DND-41 (cell line): ENCODE measurements at regions not wholly inside any gene's neighbourhood (a gene's known extent, or its start where the extent isn't known, plus 50 kb on each side); places are given as distances from the start of the nearest gene placed in this dataset.

Experiments
- ATAC-seq: fragments of 200-7000 bp; cut with Tn5 transposase; 3 replicates; pipeline ENCODE4 v1.9.1; 2021; ENCODE audit warnings: low read depth; ENCODE audit not compliant: insufficient read depth
- DNase-seq: peaks from one replicate; pipeline ENCODE4 v3.0.0-alpha.2; 2020
- H2AFZ ChIP-seq: 2 replicates; pipeline ENCODE4 v1.6.0; 2012; ENCODE audit warnings: low read depth, low read length
- H3K27ac ChIP-seq: 2 replicates; pipeline ENCODE4 v1.5.1; 2012; ENCODE audit warnings: low read length, inconsistent platforms
- H3K27me3 ChIP-seq: fragments of 200-600 bp; sonication (generic); 2 replicates; pipeline ENCODE4 v1.6.0; 2012; ENCODE audit warnings: low read length, mild to moderate bottlenecking, inconsistent platforms; ENCODE audit not compliant: insufficient read depth, poor library complexity
- H3K36me3 ChIP-seq: 2 replicates; pipeline ENCODE4 v1.5.1; 2012; ENCODE audit warnings: low read length, inconsistent platforms; ENCODE audit not compliant: insufficient read depth
- H3K4me1 ChIP-seq: 2 replicates; pipeline ENCODE4 v1.5.1; 2012; ENCODE audit warnings: mild to moderate bottlenecking, low read length; ENCODE audit not compliant: insufficient read depth
- H3K4me2 ChIP-seq: 2 replicates; pipeline ENCODE4 v1.6.0; 2012; ENCODE audit warnings: mild to moderate bottlenecking, moderate library complexity, low read length, inconsistent platforms; ENCODE audit not compliant: insufficient read depth
- H3K4me3 ChIP-seq, 2 experiments: fragments of 200-600 bp in 1 of 2; shearing (Covaris generic) in 1 of 2; 2 replicates each; pipeline ENCODE4 v1.5.1; 2012 to 2016; ENCODE audit warnings: inconsistent platforms in 2 of 2, low read length in 2 of 2, mild to moderate bottlenecking in 2 of 2, low read depth in 1 of 2, moderate library complexity in 1 of 2
- H3K79me2 ChIP-seq: 2 replicates; pipeline ENCODE4 v1.6.0; 2012; ENCODE audit warnings: low read length, inconsistent platforms; ENCODE audit not compliant: insufficient read depth
- H3K9ac ChIP-seq: 2 replicates; pipeline ENCODE4 v1.6.0; 2012; ENCODE audit warnings: low read depth, mild to moderate bottlenecking, inconsistent platforms, low read length, moderate library complexity
- H3K9me3 ChIP-seq: 2 replicates; pipeline ENCODE4 v1.5.1; 2012; ENCODE audit warnings: low read length, moderate library complexity, mild to moderate bottlenecking, inconsistent platforms; ENCODE audit not compliant: insufficient read depth, severe bottlenecking
- H4K20me1 ChIP-seq: 2 replicates; pipeline ENCODE4 v1.6.0; 2012; ENCODE audit warnings: low read length; ENCODE audit not compliant: insufficient read depth
- EZH2 ChIP-seq: IDR thresholded peaks from 3 replicates; pipeline ENCODE4 v1.6.1; 2012; ENCODE audit warnings: borderline replicate concordance, low read depth, mild to moderate bottlenecking, moderate library complexity, low read length, inconsistent platforms; ENCODE audit not compliant: severe bottlenecking
- TF ChIP-seq, protein P1 (sequence below): IDR thresholded peaks from 2 replicates; pipeline ENCODE4 v1.5.1; 2012; ENCODE audit warnings: borderline replicate concordance, low read length, moderate library complexity, mild to moderate bottlenecking; ENCODE audit not compliant: poor library complexity, severe bottlenecking; ENCODE audit errors: extremely low read depth

DNA sequence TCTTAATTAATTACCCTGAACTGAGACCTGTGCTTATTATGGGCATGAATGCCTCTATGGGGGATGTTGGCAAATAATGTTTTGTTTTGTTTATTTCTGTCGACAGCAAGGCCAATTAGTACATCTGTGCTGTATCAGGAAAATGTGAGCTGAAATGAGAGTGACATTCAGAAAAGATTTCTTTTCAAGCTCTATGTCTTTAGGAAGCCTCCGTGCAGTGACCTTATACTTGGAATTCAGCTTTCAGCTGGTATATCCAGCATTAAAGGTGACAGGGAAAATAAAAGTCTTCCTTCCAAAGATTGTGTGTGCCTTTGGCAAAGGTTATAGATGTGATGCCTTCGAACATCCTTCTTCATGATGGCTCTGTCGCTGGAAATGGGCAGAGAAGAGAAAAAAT, 1061.1 kb downstream of the SORCS3 start:
- no peak for TF ChIP-seq EZH2
- TF ChIP-seq, protein P1, sequence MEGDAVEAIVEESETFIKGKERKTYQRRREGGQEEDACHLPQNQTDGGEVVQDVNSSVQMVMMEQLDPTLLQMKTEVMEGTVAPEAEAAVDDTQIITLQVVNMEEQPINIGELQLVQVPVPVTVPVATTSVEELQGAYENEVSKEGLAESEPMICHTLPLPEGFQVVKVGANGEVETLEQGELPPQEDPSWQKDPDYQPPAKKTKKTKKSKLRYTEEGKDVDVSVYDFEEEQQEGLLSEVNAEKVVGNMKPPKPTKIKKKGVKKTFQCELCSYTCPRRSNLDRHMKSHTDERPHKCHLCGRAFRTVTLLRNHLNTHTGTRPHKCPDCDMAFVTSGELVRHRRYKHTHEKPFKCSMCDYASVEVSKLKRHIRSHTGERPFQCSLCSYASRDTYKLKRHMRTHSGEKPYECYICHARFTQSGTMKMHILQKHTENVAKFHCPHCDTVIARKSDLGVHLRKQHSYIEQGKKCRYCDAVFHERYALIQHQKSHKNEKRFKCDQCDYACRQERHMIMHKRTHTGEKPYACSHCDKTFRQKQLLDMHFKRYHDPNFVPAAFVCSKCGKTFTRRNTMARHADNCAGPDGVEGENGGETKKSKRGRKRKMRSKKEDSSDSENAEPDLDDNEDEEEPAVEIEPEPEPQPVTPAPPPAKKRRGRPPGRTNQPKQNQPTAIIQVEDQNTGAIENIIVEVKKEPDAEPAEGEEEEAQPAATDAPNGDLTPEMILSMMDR: no peak
- Histone ChIP-seq H3K27ac (no peak overlapping the region), H3K4me1 (no peaks in the 10 kb centered on the region), H3K27me3 (no peaks in the 10 kb centered on the region), H4K20me1 (no peaks in the 10 kb centered on the region), H3K79me2 (no peaks in the 10 kb centered on the region), H3K9ac (no peak overlapping the region), H3K4me2 (no peak overlapping the region), H3K36me3 (no peaks in the 10 kb centered on the region), H3K9me3 (no peaks in the 10 kb centered on the region), H3K4me3 (no peak overlapping the region), H2AFZ (no peak overlapping the region)
- ATAC-seq: no peak
- no peak for DNase-seq

DNA sequence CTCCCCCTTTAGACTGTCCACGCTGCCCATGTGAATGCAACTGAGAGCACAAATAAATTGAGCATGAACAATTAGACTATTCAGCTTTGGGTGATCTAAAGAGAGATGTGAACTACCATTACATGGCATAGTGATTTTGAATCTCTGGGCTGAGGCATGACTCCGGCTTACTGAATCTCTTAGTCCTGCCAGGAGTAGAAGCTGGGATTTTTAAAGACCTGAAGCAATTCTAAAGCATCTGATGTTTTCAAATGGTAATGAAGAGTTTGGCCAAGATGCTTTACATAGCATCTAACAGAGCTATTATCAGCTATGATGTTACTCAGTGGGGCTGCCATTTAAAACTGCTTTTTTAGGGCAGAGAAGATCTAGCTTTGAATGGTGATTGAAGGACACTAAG, 1059.1 kb downstream of the SORCS3 start:
- ATAC-seq (no peak), DNase-seq (no peak)
- Histone ChIP-seq H3K4me3 (no peak overlapping the region), H3K27me3 (no peaks in the 10 kb centered on the region), H3K4me1 (no peaks in the 10 kb centered on the region), H3K9me3 (no peaks in the 10 kb centered on the region), H4K20me1 (no peaks in the 10 kb centered on the region), H3K4me2 (no peak overlapping the region), H2AFZ (no peak overlapping the region), H3K79me2 (no peaks in the 10 kb centered on the region), H3K9ac (no peak overlapping the region), H3K36me3 (no peaks in the 10 kb centered on the region), H3K27ac (no peak overlapping the region)
- TF ChIP-seq, protein P1: no peak
- no peak for TF ChIP-seq EZH2

DNA sequence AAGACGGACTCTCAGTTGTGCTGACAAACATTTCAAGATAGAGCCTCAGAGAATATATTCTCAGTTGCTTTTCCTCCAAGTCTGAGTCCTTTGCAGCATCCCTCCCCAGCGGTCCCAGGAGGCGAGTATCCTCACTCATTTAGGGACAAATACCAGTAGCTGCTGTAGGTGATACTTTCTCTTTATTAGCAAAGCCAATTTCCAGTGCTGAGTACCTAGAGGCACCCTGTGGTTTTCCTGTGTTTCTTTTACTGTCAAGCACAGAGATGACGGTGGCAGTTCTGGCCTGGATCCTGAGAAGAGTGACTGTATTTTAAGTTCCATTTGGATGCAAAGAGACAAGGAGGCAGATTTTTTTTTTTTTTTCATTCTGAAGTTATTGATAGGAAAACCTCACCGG, 1058.4 kb downstream of the SORCS3 start:
- Histone ChIP-seq H3K4me1 (no peaks in the 10 kb centered on the region), H2AFZ (no peak overlapping the region), H3K9ac (no peak overlapping the region), H3K36me3 (no peaks in the 10 kb centered on the region), H4K20me1 (no peaks in the 10 kb centered on the region), H3K27me3 (no peaks in the 10 kb centered on the region), H3K9me3 (no peaks in the 10 kb centered on the region), H3K27ac (no peak overlapping the region), H3K79me2 (no peaks in the 10 kb centered on the region), H3K4me3 (no peak overlapping the region), H3K4me2 (no peak overlapping the region)
- DNase-seq: no peak
- TF ChIP-seq, protein P1: no peak
- TF ChIP-seq EZH2: no peak
- no peak for ATAC-seq

DNA sequence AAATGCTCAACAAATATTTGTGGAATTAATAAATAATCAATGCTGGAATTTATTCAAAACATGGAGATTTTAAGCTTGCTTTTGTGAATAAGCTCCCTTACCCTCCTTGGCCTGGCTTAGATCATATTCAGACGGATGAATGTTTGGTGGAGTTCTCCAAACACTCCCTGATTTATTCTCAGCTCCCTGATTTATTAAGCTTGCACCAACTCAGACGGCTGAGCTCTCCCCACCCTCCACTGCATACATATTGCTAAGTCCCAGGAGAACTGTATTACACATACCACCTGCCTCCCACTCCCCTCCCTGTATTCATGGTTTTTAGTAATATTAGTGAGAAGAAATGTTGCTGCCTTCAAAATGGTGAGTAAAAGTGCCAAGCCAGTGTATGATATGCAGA, 1057.5 kb downstream of the SORCS3 start:
- Histone ChIP-seq H3K4me3 (no peak overlapping the region), H3K4me2 (no peak overlapping the region), H3K27me3 (no peaks in the 10 kb centered on the region), H3K9me3 (no peaks in the 10 kb centered on the region), H3K27ac (no peak overlapping the region), H3K4me1 (no peaks in the 10 kb centered on the region), H3K79me2 (no peaks in the 10 kb centered on the region), H3K36me3 (no peaks in the 10 kb centered on the region), H2AFZ (no peak overlapping the region), H4K20me1 (no peaks in the 10 kb centered on the region), H3K9ac (no peak overlapping the region)
- TF ChIP-seq, protein P1: no peak
- TF ChIP-seq EZH2: no peak
- DNase-seq (no peak), ATAC-seq (no peak)
